Non-pigmented ciliary epithelial cell (primary cell): ENCODE measurements at regions not wholly inside any gene's neighbourhood (a gene's known extent, or its start where the extent isn't known, plus 50 kb on each side); places are given as distances from the start of the nearest gene placed in this dataset.
"Not testable (repeated sequence)": the region's sequence is repeated elsewhere in the genome, so short reads cannot be mapped to it uniquely, and the experiment has no call there.

Experiments
- DNase-seq: peaks from one replicate; pipeline ENCODE4 v3.0.0-alpha.2; 2010; ENCODE audit warnings: low read depth

GRCh38 chr16:22625967-22626366 lies 115.3 kb downstream of the NPIPB5 start:
- DNase-seq, result no peak

GRCh38 chr16:22627043-22627442 lies 116.4 kb downstream of the NPIPB5 start:
- DNase-seq, result no peak

GRCh38 chr16:22628994-22629393 lies 118.3 kb downstream of the NPIPB5 start:
- DNase-seq, result no peak

- DNase-seq, result no peak
Measured at GRCh38 chr16:22630242-22630641, 119.6 kb downstream of the NPIPB5 start.

GRCh38 chr16:22631264-22631663 lies 120.6 kb downstream of the NPIPB5 start:
- no peak for DNase-seq

GRCh38 chr16:22632606-22633005 lies 121.9 kb downstream of the NPIPB5 start:
- no peak for DNase-seq

GRCh38 chr16:22633280-22633679 lies 122.6 kb downstream of the NPIPB5 start:
- DNase-seq, result no peak

GRCh38 chr16:22633799-22634198 lies 123.1 kb downstream of the NPIPB5 start:
- DNase-seq, result no peak

- DNase-seq, result no peak
Measured at GRCh38 chr16:22634954-22635353, 124.3 kb downstream of the NPIPB5 start.

GRCh38 chr16:22635357-22635761 lies 124.7 kb downstream of the NPIPB5 start:
- no peak for DNase-seq

- no peak for DNase-seq
Measured at GRCh38 chr16:22635801-22636200, 125.1 kb downstream of the NPIPB5 start.

GRCh38 chr16:22638393-22639206 lies 127.9 kb downstream of the NPIPB5 start:
- no peak for DNase-seq

- DNase-seq, result no peak
Measured at GRCh38 chr16:22641131-22641628, 130.5 kb downstream of the NPIPB5 start.

- no peak for DNase-seq
Measured at GRCh38 chr16:22642416-22643088, 131.9 kb downstream of the NPIPB5 start.

- DNase-seq, result not testable (repeated sequence)
Measured at GRCh38 chr16:22643203-22643602, 132.5 kb downstream of the NPIPB5 start.

GRCh38 chr16:22643886-22644285 lies 133.2 kb downstream of the NPIPB5 start:
- DNase-seq, result no peak

- DNase-seq, result no peak
Measured at GRCh38 chr16:22645868-22646267, 135.2 kb downstream of the NPIPB5 start.

- no peak for DNase-seq
Measured at GRCh38 chr16:22646948-22647556, 136.4 kb downstream of the NPIPB5 start.

GRCh38 chr16:22648141-22648540 lies 137.4 kb downstream of the NPIPB5 start:
- DNase-seq, result no peak

GRCh38 chr16:22648941-22649340 lies 138.2 kb downstream of the NPIPB5 start:
- no peak for DNase-seq

- DNase-seq, result not testable (repeated sequence)
Measured at GRCh38 chr16:22651111-22651817, 140.6 kb downstream of the NPIPB5 start.

- no peak for DNase-seq
Measured at GRCh38 chr16:22652463-22652845, 141.8 kb downstream of the NPIPB5 start.
